ENCODE measurements at regions not wholly inside any gene's neighbourhood (a gene's known extent, or its start where the extent isn't known, plus 50 kb on each side); places are given as distances from the start of the nearest gene placed in this dataset.

DNA sequence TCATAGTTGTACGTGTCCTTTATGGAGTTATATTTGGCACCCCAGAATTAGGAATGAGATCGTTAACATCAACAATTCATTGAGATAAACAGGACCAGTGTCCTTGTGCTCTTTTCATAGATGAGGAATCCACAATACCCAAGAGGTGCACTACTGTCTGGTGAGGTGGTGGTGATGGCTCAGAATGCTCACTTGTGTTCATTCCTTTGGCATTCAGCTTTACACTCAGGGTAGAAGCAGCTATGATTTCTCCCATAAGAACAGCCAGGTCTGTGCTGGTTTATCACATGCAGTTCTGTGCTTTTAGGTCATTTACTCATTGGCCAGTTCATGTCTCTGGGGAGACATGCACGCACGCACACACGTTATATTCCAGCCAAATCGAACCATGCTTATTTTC lies 167.2 kb downstream of the FAT3 start:
- no peak for TF ChIP-seq POLR2A (IDR thresholded peaks at IDR 0.05)
- TF ChIP-seq, protein P1, sequence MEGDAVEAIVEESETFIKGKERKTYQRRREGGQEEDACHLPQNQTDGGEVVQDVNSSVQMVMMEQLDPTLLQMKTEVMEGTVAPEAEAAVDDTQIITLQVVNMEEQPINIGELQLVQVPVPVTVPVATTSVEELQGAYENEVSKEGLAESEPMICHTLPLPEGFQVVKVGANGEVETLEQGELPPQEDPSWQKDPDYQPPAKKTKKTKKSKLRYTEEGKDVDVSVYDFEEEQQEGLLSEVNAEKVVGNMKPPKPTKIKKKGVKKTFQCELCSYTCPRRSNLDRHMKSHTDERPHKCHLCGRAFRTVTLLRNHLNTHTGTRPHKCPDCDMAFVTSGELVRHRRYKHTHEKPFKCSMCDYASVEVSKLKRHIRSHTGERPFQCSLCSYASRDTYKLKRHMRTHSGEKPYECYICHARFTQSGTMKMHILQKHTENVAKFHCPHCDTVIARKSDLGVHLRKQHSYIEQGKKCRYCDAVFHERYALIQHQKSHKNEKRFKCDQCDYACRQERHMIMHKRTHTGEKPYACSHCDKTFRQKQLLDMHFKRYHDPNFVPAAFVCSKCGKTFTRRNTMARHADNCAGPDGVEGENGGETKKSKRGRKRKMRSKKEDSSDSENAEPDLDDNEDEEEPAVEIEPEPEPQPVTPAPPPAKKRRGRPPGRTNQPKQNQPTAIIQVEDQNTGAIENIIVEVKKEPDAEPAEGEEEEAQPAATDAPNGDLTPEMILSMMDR (IDR thresholded peaks at IDR 0.05): no peak

Data from Peyer's patch (tissue), 4 donors.